HEK293T (cell line): ENCODE measurements at regions not wholly inside any gene's neighbourhood (a gene's known extent, or its start where the extent isn't known, plus 50 kb on each side); places are given as distances from the start of the nearest gene placed in this dataset.

Source experiments
- CTCF ChIA-PET: fragments of 350-600 bp; formaldehyde crosslinking; extraction: SDS; loops from one replicate; lab custom pipeline; 2021; ENCODE audit warnings: antibody characterized with exemption, inconsistent platforms; lab: Yijun Ruan, JAX
- POLR2A ChIA-PET: fragments of 350-600 bp; formaldehyde crosslinking; extraction: SDS; loops from one replicate; lab custom pipeline; 2020; ENCODE audit warnings: antibody characterized with exemption, inconsistent platforms; lab: Yijun Ruan, JAX
- DNase-seq: peaks from one replicate; pipeline ENCODE4 v3.0.0; 2012; ENCODE audit warnings: mixed read lengths; ENCODE audit errors: extremely low spot score
- ARNT ChIP-seq: fragments of 450-650 bp; IDR thresholded peaks from 2 replicates; pipeline ENCODE4 v1.6.1; 2017; ENCODE audit warnings: mild to moderate bottlenecking
- BHLHE40 ChIP-seq: fragments of 450-650 bp; IDR thresholded peaks from 2 replicates; pipeline ENCODE4 v1.6.1; 2016; ENCODE audit warnings: mild to moderate bottlenecking, moderate library complexity, borderline replicate concordance
- CTBP1 ChIP-seq: fragments of 450-650 bp; IDR thresholded peaks from 2 replicates; pipeline ENCODE4 v1.6.1; 2016; ENCODE audit warnings: borderline replicate concordance
- ELF4 ChIP-seq: fragments of 450-650 bp; IDR thresholded peaks from 2 replicates; pipeline ENCODE4 v1.6.1; 2017; ENCODE audit warnings: antibody characterized with exemption
- FOXA1 ChIP-seq: fragments of 450-650 bp; IDR thresholded peaks from 2 replicates; pipeline ENCODE4 v1.6.1; 2016; ENCODE audit warnings: mild to moderate bottlenecking
- FOXK2 ChIP-seq: fragments of 450-650 bp; IDR thresholded peaks from 2 replicates; pipeline ENCODE4 v1.6.1; 2016; ENCODE audit warnings: mild to moderate bottlenecking
- FOXM1 ChIP-seq: fragments of 450-650 bp; IDR thresholded peaks from 2 replicates; pipeline ENCODE4 v1.6.1; 2017; ENCODE audit warnings: mild to moderate bottlenecking, borderline replicate concordance
- HDGF ChIP-seq: fragments of 450-650 bp; IDR thresholded peaks from 2 replicates; pipeline ENCODE4 v1.6.1; 2017; ENCODE audit warnings: antibody characterized with exemption, borderline replicate concordance
- L3MBTL2 ChIP-seq: fragments of 450-650 bp; conservative IDR thresholded peaks from 2 replicates; pipeline ENCODE4 v1.6.1; 2016; ENCODE audit warnings: mild to moderate bottlenecking
- LEF1 ChIP-seq: fragments of 450-650 bp; IDR thresholded peaks from 2 replicates; pipeline ENCODE4 v1.6.1; 2017; ENCODE audit warnings: mild to moderate bottlenecking, borderline replicate concordance
- NFRKB ChIP-seq: fragments of 450-650 bp; IDR thresholded peaks from 2 replicates; pipeline ENCODE4 v1.6.1; 2016; ENCODE audit warnings: mild to moderate bottlenecking, moderate library complexity
- SP1 ChIP-seq: fragments of 450-650 bp; IDR thresholded peaks from 2 replicates; pipeline ENCODE4 v1.6.1; 2017
- SUZ12 ChIP-seq: fragments of 450-650 bp; IDR thresholded peaks from 2 replicates; pipeline ENCODE4 v1.6.1; 2016; ENCODE audit warnings: mild to moderate bottlenecking
- TARDBP ChIP-seq: fragments of 450-650 bp; IDR thresholded peaks from 2 replicates; pipeline ENCODE4 v1.6.1; 2016
- ZNF384 ChIP-seq: fragments of 450-650 bp; IDR thresholded peaks from 2 replicates; pipeline ENCODE4 v1.6.1; 2016
- TF ChIP-seq, protein P1 (sequence below): fragments of 450-650 bp; IDR thresholded peaks from 2 replicates; pipeline ENCODE4 v1.6.1; 2016

DNA sequence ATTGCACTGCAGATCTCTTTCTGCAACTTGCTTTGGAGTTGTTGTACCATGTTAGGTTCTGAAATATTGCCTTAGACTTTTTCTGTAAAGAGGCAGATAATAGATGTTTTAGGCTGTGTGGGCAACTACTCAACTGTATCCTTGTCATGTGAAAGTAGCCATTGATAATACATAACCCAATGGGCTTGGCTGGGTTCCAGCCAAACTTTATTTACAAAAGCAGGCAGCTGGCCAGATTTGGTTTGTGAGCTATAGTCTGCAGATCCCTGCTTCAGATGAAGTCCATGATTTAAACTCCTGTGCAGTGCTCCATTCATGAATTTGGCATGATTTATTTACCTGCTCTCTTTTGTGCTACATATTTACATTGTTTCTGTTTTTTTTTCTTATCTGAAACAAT lies 300.4 kb downstream of the IRX2 start:
- POLR2A ChIA-PET = no interaction called here
- DNase-seq = no peak

DNA sequence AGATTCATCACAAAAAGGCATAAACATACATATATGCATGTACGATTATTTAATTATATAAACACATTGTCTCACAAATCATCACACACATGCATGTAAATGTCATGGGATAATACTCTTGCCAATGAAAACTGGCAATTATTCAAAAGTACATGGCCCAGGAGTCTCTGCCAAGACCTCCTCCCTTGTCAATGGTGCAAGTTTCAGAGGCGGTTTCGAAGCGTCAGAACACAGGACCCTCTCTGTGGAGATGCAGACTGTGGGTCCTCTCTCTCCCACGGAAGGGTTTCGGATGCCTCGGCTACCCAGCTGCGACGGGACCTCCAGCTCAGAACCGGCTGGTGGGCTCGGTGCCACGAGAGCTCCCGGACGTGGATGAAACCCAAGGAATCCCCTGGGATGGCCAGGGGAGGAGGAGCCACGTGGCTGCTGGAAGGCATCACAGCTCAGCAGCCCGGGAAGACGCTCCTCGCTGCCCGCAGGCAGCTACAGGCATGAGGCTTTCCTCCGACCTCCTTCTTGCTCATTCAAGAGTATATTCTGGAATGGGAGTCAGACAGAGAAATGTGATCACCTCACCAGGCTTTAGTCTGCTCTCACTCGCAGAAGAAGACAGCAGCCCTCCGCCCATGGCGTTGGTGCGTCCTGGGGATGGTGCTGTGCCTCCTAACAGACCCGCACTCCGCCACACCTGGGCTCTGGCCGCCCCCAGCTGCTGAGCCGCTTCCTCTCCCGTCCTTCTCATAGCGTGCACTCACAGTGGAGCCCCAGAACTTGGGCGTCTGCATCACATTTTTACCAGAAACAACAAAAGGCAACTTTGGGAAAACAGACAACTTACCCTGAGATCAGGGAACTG lies 308.8 kb downstream of the IRX2 start:
- TF ChIP-seq NFRKB (no peak), SUZ12 (no peak), TARDBP (no peak), SP1 (no peak), L3MBTL2 (no peak), LEF1 (no peak)
- CTCF ChIA-PET = no interaction called here
- POLR2A ChIA-PET = no interaction called here
- DNase-seq = no peak

More for the DNA sequence above, 300.4 kb downstream of the IRX2 start:
- TF ChIP-seq LEF1 (no peak), ARNT (no peak), ZNF384 (no peak), HDGF (no peak), BHLHE40 (no peak), ELF4 (no peak), CTBP1 (no peak), FOXA1 (no peak), TARDBP (no peak), FOXM1 (no peak), L3MBTL2 (no peak), SUZ12 (no peak), NFRKB (no peak)
- TF ChIP-seq, protein P1, sequence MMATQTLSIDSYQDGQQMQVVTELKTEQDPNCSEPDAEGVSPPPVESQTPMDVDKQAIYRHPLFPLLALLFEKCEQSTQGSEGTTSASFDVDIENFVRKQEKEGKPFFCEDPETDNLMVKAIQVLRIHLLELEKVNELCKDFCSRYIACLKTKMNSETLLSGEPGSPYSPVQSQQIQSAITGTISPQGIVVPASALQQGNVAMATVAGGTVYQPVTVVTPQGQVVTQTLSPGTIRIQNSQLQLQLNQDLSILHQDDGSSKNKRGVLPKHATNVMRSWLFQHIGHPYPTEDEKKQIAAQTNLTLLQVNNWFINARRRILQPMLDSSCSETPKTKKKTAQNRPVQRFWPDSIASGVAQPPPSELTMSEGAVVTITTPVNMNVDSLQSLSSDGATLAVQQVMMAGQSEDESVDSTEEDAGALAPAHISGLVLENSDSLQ = no peak
- CTCF ChIA-PET = no interaction called here

DNA sequence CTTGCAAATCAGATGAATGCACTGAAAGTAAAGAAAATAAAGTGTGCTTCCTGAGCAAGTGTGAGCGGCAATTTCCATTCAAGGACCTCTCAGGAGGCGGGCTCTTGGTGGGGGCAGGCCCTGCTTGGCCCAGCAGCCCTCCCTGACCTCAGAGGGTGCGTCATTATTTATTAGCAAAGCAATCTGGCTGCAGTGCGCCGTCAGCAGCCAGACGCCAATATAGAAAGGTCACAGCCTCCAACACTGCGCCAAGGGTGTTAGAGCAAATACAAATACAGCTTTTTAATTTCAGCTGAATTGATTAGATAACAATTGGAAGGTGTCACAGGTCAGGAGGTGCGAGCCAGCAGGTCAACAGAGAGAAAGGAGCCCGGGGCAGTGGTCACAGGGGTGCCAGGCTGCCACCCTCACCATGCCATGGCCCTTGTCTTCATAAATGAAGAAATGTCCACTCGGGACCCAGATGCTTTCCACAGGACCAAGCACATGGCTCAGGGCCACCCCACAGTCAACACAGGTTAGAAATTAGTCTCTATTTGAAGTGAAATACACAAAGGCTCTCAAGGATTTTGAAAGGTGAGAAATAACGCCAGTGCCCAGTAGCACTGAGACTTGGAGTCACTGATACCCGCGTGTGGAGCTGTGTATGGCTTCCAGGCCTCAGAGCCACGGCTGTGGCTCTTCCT lies 309.8 kb downstream of the IRX2 start:
- TF ChIP-seq L3MBTL2 (no peak), SP1 (no peak), CTBP1 (no peak), SUZ12 (no peak), NFRKB (no peak), FOXA1 (no peak), BHLHE40 (no peak), FOXK2 (no peak), ELF4 (no peak), TARDBP (no peak), LEF1 (no peak), HDGF (no peak), ARNT (no peak), FOXM1 (no peak), ZNF384 (no peak)
- TF ChIP-seq, protein P1 = no peak
- no peak for DNase-seq
- ChIA-PET POLR2A (no interaction called here), CTCF (no interaction called here)

DNA sequence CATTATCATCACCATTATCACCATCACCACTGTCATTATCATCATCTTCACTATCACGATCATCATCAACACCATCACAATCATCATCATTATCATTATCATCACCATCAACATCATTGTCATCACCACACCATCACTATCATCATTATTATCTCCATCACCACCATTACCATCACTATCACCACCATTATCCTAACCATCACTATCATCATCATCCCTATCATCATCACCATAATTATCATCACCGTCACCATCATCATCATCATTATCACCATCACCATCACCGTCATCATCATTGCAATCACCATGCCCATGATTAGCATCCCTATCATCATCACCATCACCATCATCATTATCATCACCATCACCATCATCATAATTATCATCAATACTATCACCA lies 311.9 kb downstream of the IRX2 start:
- no peak for DNase-seq
- TF ChIP-seq TARDBP (no peak), FOXA1 (no peak), LEF1 (no peak), FOXM1 (no peak), L3MBTL2 (no peak), NFRKB (no peak), HDGF (no peak), SUZ12 (no peak)
- TF ChIP-seq, protein P1 = no peak
- ChIA-PET CTCF (no interaction called here), POLR2A (no interaction called here)

DNA sequence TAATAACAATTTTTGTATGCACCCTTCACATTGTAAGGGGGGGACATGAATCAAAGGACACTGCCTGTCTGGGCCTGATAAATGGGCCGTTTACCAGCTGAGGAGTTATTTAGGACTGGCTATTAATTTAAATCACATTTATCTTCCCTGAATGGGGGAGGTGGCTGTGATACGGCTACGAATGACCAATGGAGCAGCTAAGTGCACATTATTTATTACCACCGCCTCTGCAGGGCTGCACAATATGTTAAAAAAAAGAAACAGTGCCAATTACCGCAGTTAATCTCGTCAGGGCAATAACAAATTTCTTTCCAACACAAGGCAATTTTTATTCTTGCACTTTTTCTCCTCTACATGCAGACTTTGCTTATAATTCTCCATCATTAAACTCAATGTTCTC lies 318.4 kb downstream of the IRX2 start:
- no peak for DNase-seq
- TF ChIP-seq, protein P1 = no peak
- no peak for TF ChIP-seq ARNT
- TF ChIP-seq TARDBP = no peak
- TF ChIP-seq HDGF = no peak
- TF ChIP-seq ZNF384 = no peak
- TF ChIP-seq L3MBTL2 = no peak
- no peak for TF ChIP-seq ELF4
- TF ChIP-seq SUZ12 = no peak
- TF ChIP-seq NFRKB = no peak
- TF ChIP-seq FOXA1 = no peak
- TF ChIP-seq FOXK2 = no peak
- no peak for TF ChIP-seq SP1
- ChIA-PET CTCF (no interaction called here), POLR2A (no interaction called here)
